Activated T-cell treated with anti-CD3 and anti-CD28 coated beads, Interleukin-2, amount 50 U/mL, for 24 hours (primary cell): ENCODE measurements at regions not wholly inside any gene's neighbourhood (a gene's known extent, or its start where the extent isn't known, plus 50 kb on each side); places are given as distances from the start of the nearest gene placed in this dataset.

ENCODE experiments used
- DNase-seq: peaks from one replicate; pipeline ENCODE4 v3.0.0-alpha.2; 2020
- H3K27ac Mint-ChIP-seq: 2 replicates; pipeline ENCODE4 v1.8.0; 2020; ENCODE audit warnings: mild to moderate bottlenecking, mixed read lengths
- H3K27me3 Mint-ChIP-seq: 2 replicates; pipeline ENCODE4 v1.8.0; 2020; ENCODE audit warnings: mixed read lengths
- H3K36me3 Mint-ChIP-seq: 2 replicates; pipeline ENCODE4 v1.8.0; 2020; ENCODE audit warnings: low read depth, mixed read lengths
- H3K4me1 Mint-ChIP-seq: 2 replicates; pipeline ENCODE4 v1.8.0; 2020; ENCODE audit warnings: low read depth, mixed read lengths
- H3K4me3 Mint-ChIP-seq: 2 replicates; pipeline ENCODE4 v1.8.0; 2020; ENCODE audit warnings: mild to moderate bottlenecking, moderate library complexity, mixed read lengths
- H3K9me3 Mint-ChIP-seq: 2 replicates; pipeline ENCODE4 v1.8.0; 2020; ENCODE audit warnings: mixed read lengths

DNA sequence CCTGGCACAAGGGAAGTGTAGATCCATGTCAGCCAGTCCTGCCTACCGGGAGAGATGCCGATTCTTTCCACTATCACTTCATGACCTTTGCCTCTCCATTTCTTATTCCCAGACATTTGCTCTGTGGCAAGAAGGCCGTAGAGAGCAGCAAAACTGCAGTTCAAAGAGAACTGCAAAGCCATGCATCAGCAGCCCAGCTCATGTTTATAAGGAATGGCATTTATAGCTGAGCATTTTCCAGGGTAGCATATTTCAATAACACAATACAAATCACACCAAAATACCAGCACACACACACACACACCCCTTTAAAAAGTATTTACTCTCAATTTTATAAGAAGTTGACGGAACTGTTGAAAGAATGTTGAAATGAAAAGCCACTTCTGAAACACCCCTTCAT lies 126.7 kb upstream of the EGFLAM start:
- Mint-ChIP-seq H3K4me3 (no peak overlapping the region), H3K27ac (no peak overlapping the region), H3K27me3 (peaks cover 3% of the 10 kb centered on the region), H3K4me1 (no peaks in the 10 kb centered on the region), H3K36me3 (no peaks in the 10 kb centered on the region), H3K9me3 (no peaks in the 10 kb centered on the region)
- DNase-seq = no peak

DNA sequence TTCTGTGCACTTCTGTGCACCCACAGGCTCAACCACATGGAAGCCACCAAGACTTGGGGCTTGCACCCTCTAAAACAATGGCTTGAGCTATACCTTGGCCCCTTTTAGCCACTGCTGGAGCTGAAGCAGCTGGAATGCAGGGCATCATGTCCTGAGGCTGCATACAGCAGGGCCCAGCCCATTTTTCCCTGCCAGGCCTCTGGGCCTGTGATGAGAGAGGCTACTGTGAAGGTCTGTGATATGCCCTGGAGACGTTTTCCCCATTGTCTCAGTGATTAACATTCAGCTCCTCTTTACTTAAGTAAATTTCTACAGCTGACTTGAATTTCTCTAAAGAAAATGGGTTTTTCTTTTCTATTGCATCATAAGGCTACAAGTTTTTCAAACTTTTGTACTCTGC lies 134.0 kb upstream of the EGFLAM start:
- no peak for DNase-seq
- Mint-ChIP-seq H3K4me1 (peaks cover 2% of the 10 kb centered on the region), H3K27me3 (peaks cover 5% of the 10 kb centered on the region), H3K9me3 (no peaks in the 10 kb centered on the region), H3K36me3 (no peaks in the 10 kb centered on the region), H3K27ac (no peak overlapping the region), H3K4me3 (no peak overlapping the region)

DNA sequence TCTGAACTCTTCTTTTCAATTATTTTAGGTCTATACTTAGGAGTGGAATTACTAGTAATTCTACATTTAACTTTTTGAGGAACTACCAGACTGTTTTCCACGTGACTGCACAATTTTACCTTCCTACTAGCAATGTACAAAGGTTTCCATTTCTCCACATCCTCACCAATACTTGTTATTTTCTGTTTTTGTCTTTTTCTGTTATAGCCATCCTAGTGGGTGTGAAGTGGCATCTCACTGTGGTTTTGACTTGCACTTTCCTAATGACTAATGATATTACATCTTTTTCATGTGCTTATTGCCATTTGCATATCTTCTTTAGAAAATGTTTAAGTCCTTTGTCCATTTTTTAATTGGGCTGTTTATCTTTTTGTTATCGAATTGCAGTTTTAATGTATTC lies 136.9 kb upstream of the EGFLAM start:
- Mint-ChIP-seq H3K9me3 (no peaks in the 10 kb centered on the region), H3K36me3 (no peaks in the 10 kb centered on the region), H3K4me1 (peaks cover 2% of the 10 kb centered on the region), H3K27ac (no peak overlapping the region), H3K4me3 (no peak overlapping the region), H3K27me3 (peaks cover 4% of the 10 kb centered on the region)
- no peak for DNase-seq

DNA sequence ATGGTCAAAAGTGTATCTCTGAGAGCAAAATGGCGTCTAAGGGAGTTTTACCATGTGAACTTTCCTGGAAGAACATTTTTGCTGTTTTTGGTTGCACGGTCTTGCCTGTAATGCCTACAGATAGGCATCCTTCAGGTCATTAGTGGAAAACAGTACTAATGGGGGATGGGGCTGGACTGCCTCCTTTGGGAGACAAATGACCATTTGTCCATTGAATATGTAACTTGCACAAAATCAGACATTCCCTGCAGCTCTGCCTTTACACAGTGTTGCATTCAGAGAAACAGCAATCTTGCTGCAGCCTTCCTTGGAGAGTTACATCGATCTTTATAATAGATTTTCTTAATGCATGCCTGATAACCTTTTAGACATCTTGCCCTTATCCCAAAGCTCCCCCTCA lies 138.5 kb upstream of the EGFLAM start:
- no peaks in the 10 kb centered on the region for H3K9me3 Mint-ChIP-seq
- no peak for DNase-seq
- no peak overlapping the region for H3K4me3 Mint-ChIP-seq
- no peak overlapping the region for H3K27ac Mint-ChIP-seq
- no peaks in the 10 kb centered on the region for H3K36me3 Mint-ChIP-seq
- peaks cover 2% of the 10 kb centered on the region for H3K4me1 Mint-ChIP-seq
- peaks cover 4% of the 10 kb centered on the region for H3K27me3 Mint-ChIP-seq

DNA sequence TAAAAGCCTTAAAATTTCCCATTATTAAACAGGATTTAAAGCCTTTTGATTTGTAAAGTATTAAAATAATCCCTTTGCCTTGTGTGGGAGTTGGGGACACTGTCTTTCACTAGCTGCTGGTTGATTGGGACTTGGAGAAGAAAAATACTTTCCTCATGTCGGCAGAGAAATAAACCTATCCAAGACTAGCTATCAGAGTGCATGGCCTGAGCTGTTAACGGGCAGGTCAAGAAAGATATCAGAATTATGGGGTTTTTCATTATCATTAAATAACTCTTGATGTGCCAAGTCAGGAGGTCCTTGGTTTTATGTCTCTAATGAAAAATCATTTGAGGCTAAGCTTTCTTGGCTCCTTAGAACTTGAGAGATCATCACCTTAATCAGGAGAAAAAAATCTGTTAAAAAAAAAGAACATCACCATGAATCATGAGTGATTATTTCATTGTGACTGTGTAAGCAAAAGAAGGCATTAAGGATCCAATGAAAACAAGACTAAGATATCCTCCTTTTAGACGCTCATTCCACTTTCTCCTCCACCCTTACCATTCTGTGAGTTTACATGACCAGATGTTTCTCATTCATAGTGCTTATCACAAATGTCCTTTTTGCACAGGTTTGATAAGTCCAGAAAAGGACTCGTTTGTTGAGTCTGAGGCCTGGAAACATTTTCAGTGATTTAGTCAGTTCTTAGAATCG lies 140.4 kb upstream of the EGFLAM start:
- no peaks in the 10 kb centered on the region for H3K9me3 Mint-ChIP-seq
- H3K4me1 Mint-ChIP-seq = peaks cover 2% of the 10 kb centered on the region
- no peak overlapping the region for H3K27ac Mint-ChIP-seq
- H3K4me3 Mint-ChIP-seq = no peak overlapping the region
- H3K27me3 Mint-ChIP-seq = peaks cover 4% of the 10 kb centered on the region
- no peak for DNase-seq
- H3K36me3 Mint-ChIP-seq = no peaks in the 10 kb centered on the region

DNA sequence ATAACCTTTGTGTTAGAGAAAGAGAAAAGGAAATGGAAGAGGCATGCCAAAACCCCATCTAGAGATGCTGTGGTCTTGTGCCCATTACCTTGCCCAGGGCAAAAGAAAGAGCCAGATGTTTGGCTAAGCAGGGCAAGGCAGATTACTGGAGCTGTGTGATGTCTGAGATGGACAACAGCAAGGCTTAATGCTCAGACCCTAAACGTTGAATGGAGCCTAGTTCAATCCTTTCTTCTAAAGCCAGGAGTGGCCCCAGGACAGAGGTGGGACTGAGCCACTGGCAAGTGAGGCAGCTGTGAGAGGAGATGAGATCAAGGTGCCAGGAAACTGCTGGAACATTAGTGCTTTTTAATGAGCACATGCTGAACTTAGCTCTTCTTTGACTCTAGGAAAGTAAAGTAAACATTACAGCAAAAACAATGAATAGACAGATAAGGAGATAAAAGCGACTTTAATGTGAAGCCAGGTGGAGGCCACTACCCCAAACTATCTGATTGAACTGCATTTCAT lies 143.0 kb upstream of the EGFLAM start:
- no peaks in the 10 kb centered on the region for H3K4me1 Mint-ChIP-seq
- H3K9me3 Mint-ChIP-seq = no peaks in the 10 kb centered on the region
- peaks cover 6% of the 10 kb centered on the region for H3K27me3 Mint-ChIP-seq
- no peaks in the 10 kb centered on the region for H3K36me3 Mint-ChIP-seq
- H3K4me3 Mint-ChIP-seq = no peak overlapping the region
- no peak for DNase-seq
- H3K27ac Mint-ChIP-seq = no peak overlapping the region

DNA sequence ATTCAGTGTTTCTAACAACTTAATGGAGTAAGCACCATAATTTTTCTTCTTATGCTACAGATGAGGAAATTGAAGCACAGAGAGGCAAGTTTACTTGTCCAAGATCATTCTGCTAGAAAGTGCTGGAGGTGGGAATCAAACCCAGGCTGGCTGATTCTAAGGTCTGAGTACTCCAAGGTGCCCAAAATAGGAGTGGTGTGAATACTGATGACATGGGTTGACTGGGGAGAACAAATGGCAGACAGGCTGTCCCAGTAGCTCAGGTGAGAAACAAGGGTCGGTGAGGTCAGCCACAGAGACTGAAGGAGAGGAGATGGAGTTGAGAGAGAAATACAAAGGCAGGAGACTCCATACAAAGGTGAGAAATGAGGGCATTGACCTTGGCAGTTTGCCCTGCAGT lies 144.5 kb upstream of the EGFLAM start:
- Mint-ChIP-seq H3K36me3 (no peaks in the 10 kb centered on the region), H3K9me3 (no peaks in the 10 kb centered on the region), H3K4me3 (no peak overlapping the region), H3K27ac (no peak overlapping the region), H3K27me3 (peaks cover 3% of the 10 kb centered on the region), H3K4me1 (no peaks in the 10 kb centered on the region)
- no peak for DNase-seq

DNA sequence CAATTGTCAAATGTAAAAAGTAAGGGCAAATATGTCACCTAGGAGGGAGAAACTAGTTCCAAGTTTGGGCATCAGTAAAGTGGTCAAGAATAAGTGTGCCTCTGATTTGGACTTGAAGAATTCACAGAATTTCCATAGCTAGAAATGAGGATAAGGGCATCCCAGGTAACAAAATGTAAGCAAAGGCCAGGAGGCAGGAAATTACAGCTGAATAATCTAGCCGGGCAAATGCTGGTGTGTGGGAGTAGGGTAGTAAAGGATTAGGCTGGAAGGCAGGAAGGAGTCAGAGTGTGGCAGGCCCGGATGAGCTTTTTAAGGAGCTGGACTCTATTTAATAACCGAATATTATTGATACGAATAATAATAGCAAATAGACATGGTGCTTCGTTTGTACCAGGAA lies 144.9 kb upstream of the EGFLAM start:
- Mint-ChIP-seq H3K27ac (no peak overlapping the region), H3K9me3 (no peaks in the 10 kb centered on the region), H3K4me1 (no peaks in the 10 kb centered on the region), H3K4me3 (no peak overlapping the region), H3K27me3 (peaks cover 3% of the 10 kb centered on the region), H3K36me3 (no peaks in the 10 kb centered on the region)
- DNase-seq = no peak

DNA sequence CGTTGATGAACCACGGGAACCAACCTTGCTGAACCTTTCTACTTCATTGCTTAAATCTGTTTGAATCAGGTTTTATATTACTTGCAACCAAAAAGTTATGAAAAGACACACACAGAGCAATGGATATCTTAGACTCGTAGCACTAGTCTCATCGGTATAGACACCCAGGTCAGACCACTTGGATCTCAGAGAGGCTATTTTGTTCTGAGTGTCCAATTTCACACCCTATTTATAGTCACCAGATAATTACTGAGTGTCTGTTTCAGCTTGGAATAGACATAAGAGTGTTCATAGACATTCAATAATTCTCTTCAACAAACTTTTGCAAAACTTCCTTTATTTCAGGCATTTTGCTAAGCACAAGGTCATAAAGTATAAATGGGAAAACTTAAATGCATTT lies 145.4 kb upstream of the EGFLAM start:
- H3K36me3 Mint-ChIP-seq = no peaks in the 10 kb centered on the region
- no peak overlapping the region for H3K4me3 Mint-ChIP-seq
- DNase-seq = no peak
- H3K27me3 Mint-ChIP-seq = peaks cover 3% of the 10 kb centered on the region
- no peak overlapping the region for H3K27ac Mint-ChIP-seq
- H3K9me3 Mint-ChIP-seq = no peaks in the 10 kb centered on the region
- H3K4me1 Mint-ChIP-seq = no peaks in the 10 kb centered on the region

DNA sequence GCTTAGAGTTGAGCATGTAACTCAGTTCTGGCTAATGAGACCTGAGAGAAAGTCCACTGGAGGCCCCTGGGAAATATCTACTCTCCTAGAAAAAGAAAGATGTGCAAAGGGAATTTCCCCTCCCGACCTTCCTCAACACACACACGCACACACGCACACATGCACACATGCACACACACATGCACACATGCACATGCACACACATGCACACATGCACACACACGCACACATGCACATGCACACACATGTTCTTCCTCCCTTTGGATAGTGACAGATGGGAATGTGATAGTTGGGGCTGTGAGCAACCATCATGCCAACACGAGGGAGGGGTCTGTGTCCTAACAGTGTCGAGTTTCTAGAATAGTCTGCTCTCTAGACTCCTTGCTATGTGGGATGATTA lies 148.2 kb upstream of the EGFLAM start:
- Mint-ChIP-seq H3K4me3 (no peak overlapping the region), H3K4me1 (no peaks in the 10 kb centered on the region), H3K9me3 (no peaks in the 10 kb centered on the region), H3K27ac (no peak overlapping the region), H3K27me3 (peaks cover 3% of the 10 kb centered on the region), H3K36me3 (no peaks in the 10 kb centered on the region)
- DNase-seq = no peak

DNA sequence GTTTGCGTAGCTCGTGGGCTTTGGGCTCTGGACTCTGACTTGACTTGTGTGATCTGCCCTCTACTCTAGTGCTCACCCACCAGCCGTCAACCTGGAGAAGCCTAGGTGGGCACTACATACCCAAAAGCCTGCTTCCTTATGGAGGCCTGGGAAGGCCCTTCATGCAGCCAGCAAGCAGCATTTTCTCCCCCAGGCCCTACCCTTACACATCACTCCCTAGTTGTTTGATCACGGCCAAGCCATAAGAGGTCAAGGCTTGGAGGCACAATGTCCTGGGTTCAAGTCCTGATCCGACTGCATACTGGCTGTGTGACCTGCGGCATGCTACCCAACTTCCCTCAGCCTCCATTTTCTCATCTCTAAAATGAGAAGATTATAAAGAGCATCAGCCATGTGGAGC lies 151.3 kb upstream of the EGFLAM start:
- peaks cover 3% of the 10 kb centered on the region for H3K27me3 Mint-ChIP-seq
- H3K4me1 Mint-ChIP-seq = no peaks in the 10 kb centered on the region
- H3K4me3 Mint-ChIP-seq = no peak overlapping the region
- H3K9me3 Mint-ChIP-seq = no peaks in the 10 kb centered on the region
- no peak for DNase-seq
- no peaks in the 10 kb centered on the region for H3K36me3 Mint-ChIP-seq
- no peak overlapping the region for H3K27ac Mint-ChIP-seq

DNA sequence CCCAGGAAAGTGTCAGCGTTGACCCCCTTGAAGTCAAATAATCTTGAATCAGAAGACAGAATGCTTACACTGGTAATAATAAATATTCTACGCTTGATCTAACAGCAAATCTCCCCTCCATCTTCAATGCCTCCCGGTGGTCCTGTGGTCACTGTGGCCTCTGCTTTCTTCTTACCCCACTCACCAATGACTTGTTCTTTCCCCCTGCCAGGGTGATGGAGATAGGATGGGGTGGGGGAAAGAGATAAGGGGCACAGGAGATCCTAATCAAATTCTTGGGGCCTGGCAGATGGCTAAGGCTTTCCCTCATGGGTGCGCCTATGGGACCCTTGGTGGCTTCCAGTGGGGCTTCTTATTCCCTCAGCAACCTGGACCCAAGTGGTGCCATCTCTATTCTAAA lies 152.6 kb upstream of the EGFLAM start:
- DNase-seq = no peak
- no peaks in the 10 kb centered on the region for H3K9me3 Mint-ChIP-seq
- H3K27me3 Mint-ChIP-seq = peaks cover 1% of the 10 kb centered on the region
- no peak overlapping the region for H3K4me3 Mint-ChIP-seq
- H3K27ac Mint-ChIP-seq = no peak overlapping the region
- H3K36me3 Mint-ChIP-seq = no peaks in the 10 kb centered on the region
- no peaks in the 10 kb centered on the region for H3K4me1 Mint-ChIP-seq

DNA sequence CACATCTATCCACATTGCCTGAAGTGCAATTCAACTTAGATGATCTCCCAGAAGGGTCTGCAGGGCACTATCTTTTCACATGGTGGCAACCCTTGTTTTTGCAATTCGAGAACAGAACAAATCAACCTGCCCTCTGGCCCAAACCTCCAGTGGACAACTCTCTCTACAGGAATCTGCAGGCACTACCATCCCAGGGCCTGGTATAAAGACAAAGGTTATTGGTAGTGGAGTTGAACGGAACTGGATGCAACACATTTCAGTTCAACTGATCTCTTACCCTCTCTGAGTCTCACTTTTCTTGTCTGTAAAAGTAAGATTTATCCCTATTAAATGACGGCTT lies 153.2 kb upstream of the EGFLAM start:
- no peaks in the 10 kb centered on the region for H3K4me1 Mint-ChIP-seq
- H3K9me3 Mint-ChIP-seq = no peaks in the 10 kb centered on the region
- no peak overlapping the region for H3K4me3 Mint-ChIP-seq

DNA sequence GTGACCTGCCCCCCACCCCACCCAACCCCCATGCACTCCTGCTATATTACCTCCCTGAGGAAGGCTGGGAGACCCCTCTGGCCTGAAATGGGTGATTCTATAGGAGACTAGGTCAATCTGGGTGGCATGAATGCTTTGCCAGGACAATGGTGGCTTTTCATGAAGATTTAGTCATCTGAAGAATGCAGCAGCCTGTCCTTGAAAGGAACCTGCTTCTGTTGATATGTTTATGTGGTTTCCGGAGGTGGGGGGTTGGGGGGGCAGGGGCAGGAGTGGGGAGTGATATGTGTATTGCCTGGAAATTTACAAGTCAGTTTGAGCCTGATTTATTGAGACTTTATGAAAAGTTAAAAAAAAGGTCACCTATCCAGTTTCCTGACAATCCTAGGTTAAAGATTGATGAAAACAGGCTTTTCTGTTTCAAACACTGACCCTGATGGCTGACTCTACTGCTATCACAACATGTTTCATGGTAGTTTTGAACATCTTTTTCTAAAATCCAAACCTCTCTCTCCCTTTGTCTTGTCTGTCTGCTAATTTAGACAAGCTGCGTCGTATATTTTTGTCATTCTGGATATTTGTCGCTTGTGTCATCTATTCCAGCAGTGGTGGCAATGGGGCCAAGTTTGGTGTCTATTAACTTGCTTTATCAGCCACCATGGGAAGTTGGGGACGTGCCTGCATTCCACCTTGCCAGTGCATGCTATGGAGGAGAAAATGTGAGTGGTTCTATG lies 153.7 kb upstream of the EGFLAM start:
- DNase-seq = no peak
- no peaks in the 10 kb centered on the region for H3K36me3 Mint-ChIP-seq

More for the DNA sequence above, 153.2 kb upstream of the EGFLAM start:
- Mint-ChIP-seq H3K36me3 (no peaks in the 10 kb centered on the region), H3K27me3 (no peaks in the 10 kb centered on the region), H3K27ac (no peak overlapping the region)
- no peak for DNase-seq

DNA sequence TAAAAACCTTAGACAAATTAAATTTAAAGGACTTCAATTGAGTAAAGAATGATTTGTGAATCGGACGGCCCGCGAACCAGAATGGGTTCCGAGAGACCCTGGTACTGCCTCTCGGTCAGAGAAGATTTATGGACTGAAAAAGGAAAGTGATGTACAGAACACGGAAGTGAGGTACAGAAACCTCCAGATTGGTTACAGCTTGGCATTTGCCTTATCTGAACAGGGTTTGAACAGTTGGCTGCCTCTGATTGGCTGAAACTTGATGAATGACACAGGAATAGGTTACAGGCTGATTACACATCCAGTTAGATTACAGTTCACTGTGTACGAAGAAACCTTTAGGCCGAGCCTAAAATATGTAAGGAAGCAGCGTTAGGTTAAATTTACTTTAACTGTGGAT lies 156.5 kb upstream of the EGFLAM start:
- no peaks in the 10 kb centered on the region for H3K9me3 Mint-ChIP-seq
- H3K4me1 Mint-ChIP-seq = no peaks in the 10 kb centered on the region
- H3K27me3 Mint-ChIP-seq = no peaks in the 10 kb centered on the region
- no peaks in the 10 kb centered on the region for H3K36me3 Mint-ChIP-seq
- no peak overlapping the region for H3K27ac Mint-ChIP-seq
- no peak overlapping the region for H3K4me3 Mint-ChIP-seq
- DNase-seq = no peak

More for the DNA sequence above, 153.7 kb upstream of the EGFLAM start:
- Mint-ChIP-seq H3K9me3 (no peaks in the 10 kb centered on the region), H3K4me1 (no peaks in the 10 kb centered on the region), H3K4me3 (no peak overlapping the region), H3K27ac (no peak overlapping the region), H3K27me3 (no peaks in the 10 kb centered on the region)
